Esophagus muscularis mucosa (tissue), 4 donors: ENCODE measurements at regions not wholly inside any gene's neighbourhood (a gene's known extent, or its start where the extent isn't known, plus 50 kb on each side); places are given as distances from the start of the nearest gene placed in this dataset.

Source experiments
- EP300 ChIP-seq: sonication (generic); formaldehyde crosslinking; IDR thresholded peaks from one replicate; pipeline ENCODE4 v1.6.1; 2017; ENCODE audit warnings: antibody characterized with exemption
- POLR2A ChIP-seq: fragments of 450-650 bp; IDR thresholded peaks from one replicate; pipeline ENCODE4 v1.6.1; 2017; ENCODE audit warnings: antibody characterized with exemption, moderate library complexity, mild to moderate bottlenecking, low read depth
- POLR2AphosphoS5 ChIP-seq, 2 donors: sonication (generic); formaldehyde crosslinking; IDR thresholded peaks; one replicate each; pipeline ENCODE4 v1.6.1; 2017; ENCODE audit warnings: antibody characterized with exemption in 2 of 2
- TF ChIP-seq, protein P1 (sequence below), 3 experiments: fragments of 200-600 bp in 2 of 3; fragments of 450-650 bp in 1 of 3; sonication (generic) in 2 of 3; IDR thresholded peaks; one replicate each; pipeline ENCODE4 v1.5.1; 2017 to 2019; ENCODE audit warnings: antibody characterized with exemption in 3 of 3, mild to moderate bottlenecking in 2 of 3, moderate library complexity in 1 of 3

DNA sequence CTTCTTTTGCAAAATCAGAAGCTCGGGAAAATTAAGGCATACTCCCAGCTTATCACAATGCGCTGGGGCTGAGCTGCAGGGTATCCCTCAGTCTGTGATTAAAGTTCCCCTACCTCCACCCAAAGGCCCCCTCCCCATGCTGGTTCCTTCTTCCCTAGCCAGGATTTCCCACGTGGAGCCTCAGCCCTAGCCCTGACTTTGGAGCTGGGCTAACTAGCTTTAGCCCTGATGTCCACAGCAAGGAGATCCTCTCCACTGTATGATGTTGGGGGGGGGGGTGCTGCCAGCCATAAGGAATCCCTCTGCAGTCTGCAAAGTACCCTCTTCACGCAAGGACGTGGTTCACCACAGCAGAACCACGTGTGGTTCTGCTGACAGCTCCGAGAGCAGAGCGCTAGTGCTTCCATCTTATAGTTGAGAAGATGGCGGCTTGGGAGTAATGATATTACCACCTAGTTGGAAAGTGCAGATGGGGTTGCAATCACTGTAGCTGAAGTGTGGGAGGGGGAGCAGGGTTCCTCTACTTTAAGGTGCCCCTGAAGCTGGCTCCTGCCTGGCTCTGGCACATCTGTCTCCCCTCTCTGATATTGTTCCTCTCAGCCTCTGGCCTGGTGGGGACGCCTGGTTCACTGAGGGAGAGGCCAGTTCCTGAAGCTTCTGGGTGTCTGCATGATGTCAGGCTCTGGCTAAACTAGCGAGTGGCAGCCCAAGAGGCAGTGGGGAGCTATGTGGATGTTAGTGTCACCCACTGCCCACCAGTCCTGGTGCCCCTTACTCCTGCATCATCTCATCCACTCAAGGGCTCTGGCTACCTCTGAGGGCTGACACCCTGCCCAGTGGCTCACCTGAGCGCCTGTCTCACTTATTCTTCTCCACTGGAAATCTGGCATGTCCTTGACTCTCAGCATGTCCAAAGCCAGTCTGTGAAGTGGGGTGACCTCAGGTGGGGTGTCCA is 270.7 kb downstream of the RPS24 start:
- TF ChIP-seq POLR2AphosphoS5 (IDR thresholded peaks at IDR 0.05), result no peak
- TF ChIP-seq, protein P1, sequence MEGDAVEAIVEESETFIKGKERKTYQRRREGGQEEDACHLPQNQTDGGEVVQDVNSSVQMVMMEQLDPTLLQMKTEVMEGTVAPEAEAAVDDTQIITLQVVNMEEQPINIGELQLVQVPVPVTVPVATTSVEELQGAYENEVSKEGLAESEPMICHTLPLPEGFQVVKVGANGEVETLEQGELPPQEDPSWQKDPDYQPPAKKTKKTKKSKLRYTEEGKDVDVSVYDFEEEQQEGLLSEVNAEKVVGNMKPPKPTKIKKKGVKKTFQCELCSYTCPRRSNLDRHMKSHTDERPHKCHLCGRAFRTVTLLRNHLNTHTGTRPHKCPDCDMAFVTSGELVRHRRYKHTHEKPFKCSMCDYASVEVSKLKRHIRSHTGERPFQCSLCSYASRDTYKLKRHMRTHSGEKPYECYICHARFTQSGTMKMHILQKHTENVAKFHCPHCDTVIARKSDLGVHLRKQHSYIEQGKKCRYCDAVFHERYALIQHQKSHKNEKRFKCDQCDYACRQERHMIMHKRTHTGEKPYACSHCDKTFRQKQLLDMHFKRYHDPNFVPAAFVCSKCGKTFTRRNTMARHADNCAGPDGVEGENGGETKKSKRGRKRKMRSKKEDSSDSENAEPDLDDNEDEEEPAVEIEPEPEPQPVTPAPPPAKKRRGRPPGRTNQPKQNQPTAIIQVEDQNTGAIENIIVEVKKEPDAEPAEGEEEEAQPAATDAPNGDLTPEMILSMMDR (IDR thresholded peaks at IDR 0.05), result no peak
- TF ChIP-seq POLR2A, result no peak
- no peak for TF ChIP-seq EP300
